HCT116 (cell line): ENCODE measurements at regions not wholly inside any gene's neighbourhood (a gene's known extent, or its start where the extent isn't known, plus 50 kb on each side); places are given as distances from the start of the nearest gene placed in this dataset.

Experiments
- ATAC-seq: fragments of 200-7000 bp; cut with Tn5 transposase; 2 replicates; pipeline ENCODE4 v1.9.1; 2020; ENCODE audit warnings: mild to moderate bottlenecking, moderate library complexity
- BruUV-seq: library from RNA; stranded (reverse); fragments of 400-500 nt; replicated peaks from 2 replicates; lab custom pipeline; 2021; lab: Mats Ljungman, UMichigan
- CTCF ChIA-PET: fragments of 300-600 bp; sonication (Branson Sonifier 250); formaldehyde crosslinking; loops from one replicate; lab custom pipeline; 2021; ENCODE audit warnings: antibody characterized with exemption; lab: Charles Lee
- POLR2A ChIA-PET: fragments of 300-600, 350-600 bp; sonication (Branson Sonifier 250); formaldehyde crosslinking; loops from one replicate; lab custom pipeline; 2021; ENCODE audit warnings: antibody characterized with exemption; lab: Charles Lee
- RAD21 ChIA-PET, 2 experiments: fragments of 300-600 bp; sonication (Branson Sonifier 250); formaldehyde crosslinking; loops; one replicate each; lab custom pipeline; 2023; ENCODE audit warnings: low total read pairs in 2 of 2; ENCODE audit not compliant: uncharacterized antibody in 2 of 2, unreplicated experiment in 2 of 2, low non-redundant PET in 1 of 2; lab: Charles Lee
- DNase-seq: peaks from one replicate; pipeline ENCODE4 v3.0.0-alpha.2; 2010; ENCODE audit warnings: low read depth, low spot score
- H2AFZ ChIP-seq: fragments of 200-600 bp; shearing (Covaris generic), sonication (generic); 2 replicates; pipeline ENCODE4 v1.6.1; 2017; ENCODE audit warnings: low read depth, mixed run types, mixed read lengths, antibody characterized with exemption, low read length; ENCODE audit not compliant: poor library complexity, severe bottlenecking
- H3K27ac ChIP-seq: 2 replicates; pipeline ENCODE4 v1.5.1; 2012; ENCODE audit warnings: low read depth, low read length
- H3K27me3 ChIP-seq: fragments of 200-600 bp; sonication (generic); 2 replicates; pipeline ENCODE4 v1.6.1; 2016; ENCODE audit warnings: mixed run types, low read length, mixed read lengths; ENCODE audit not compliant: insufficient read depth
- H3K36me3 ChIP-seq, 2 experiments: fragments of 200-500 bp in 1 of 2; fragments of 200-600 bp in 1 of 2; sonication (Bioruptor generic) in 1 of 2; sonication (generic) in 1 of 2; 2 replicates each; pipeline versions ENCODE4 v1.5.1 to v1.6.1; 2014 to 2016; ENCODE audit warnings: low read length in 2 of 2, inconsistent platforms in 1 of 2, mixed read lengths in 1 of 2, mixed run types in 1 of 2; ENCODE audit not compliant: insufficient read depth in 2 of 2, control insufficient read depth in 1 of 2
- H3K4me1 ChIP-seq, 2 experiments: fragments of 200-600 bp in 1 of 2; sonication (generic) in 1 of 2; 2 replicates each; pipeline versions ENCODE4 v1.5.1 to v1.6.1; 2012 to 2017; ENCODE audit warnings: low read length in 2 of 2, inconsistent platforms in 1 of 2, mild to moderate bottlenecking in 1 of 2, mixed read lengths in 1 of 2, mixed run types in 1 of 2, moderate library complexity in 1 of 2; ENCODE audit not compliant: insufficient read depth in 2 of 2, control insufficient read depth in 1 of 2
- H3K4me2 ChIP-seq: fragments of 200-600 bp; sonication (generic); 2 replicates; pipeline ENCODE4 v1.6.1; 2017; ENCODE audit warnings: mixed run types, low read length, mixed read lengths
- H3K4me3 ChIP-seq, 2 experiments: fragments of 200-600 bp in 1 of 2; sonication (generic) in 1 of 2; replicated peaks in 1 of 2; 2 replicates each; pipeline ENCODE4 v1.5.1; 2011 to 2016; ENCODE audit warnings: low read length in 2 of 2, control low read depth in 1 of 2, low read depth in 1 of 2, mild to moderate bottlenecking in 1 of 2, mixed read lengths in 1 of 2, mixed run types in 1 of 2
- H3K79me2 ChIP-seq: fragments of 200-600 bp; sonication (generic); 2 replicates; pipeline ENCODE4 v1.6.1; 2017; ENCODE audit warnings: mild to moderate bottlenecking, mixed run types, low read length, moderate library complexity, mixed read lengths; ENCODE audit not compliant: insufficient read depth
- H3K9ac ChIP-seq: fragments of 200-600 bp; sonication (generic); 2 replicates; pipeline ENCODE4 v1.6.1; 2016; ENCODE audit warnings: low read length, mixed read lengths
- H3K9me2 ChIP-seq: fragments of 200-600 bp; sonication (generic), shearing (Covaris generic); 2 replicates; pipeline ENCODE4 v1.6.1; 2017; ENCODE audit warnings: mixed run types, mild to moderate bottlenecking, moderate library complexity; ENCODE audit not compliant: insufficient read depth
- H3K9me3 ChIP-seq, 2 experiments: fragments of 200-500 bp in 1 of 2; fragments of 200-600 bp in 1 of 2; sonication (Bioruptor generic) in 1 of 2; sonication (generic) in 1 of 2; 2 replicates each; pipeline ENCODE4 v1.6.1; 2014 to 2017; ENCODE audit warnings: low read length in 2 of 2, mixed read lengths in 2 of 2, inconsistent platforms in 1 of 2, low read depth in 1 of 2, mild to moderate bottlenecking in 1 of 2, mixed run types in 1 of 2, moderate library complexity in 1 of 2; ENCODE audit not compliant: control insufficient read depth in 1 of 2, insufficient read depth in 1 of 2
- H4K20me1 ChIP-seq: fragments of 200-600 bp; sonication (generic), shearing (Covaris generic); 2 replicates; pipeline ENCODE4 v1.6.1; 2017; ENCODE audit warnings: mixed run types, mild to moderate bottlenecking, moderate library complexity; ENCODE audit not compliant: insufficient read depth
- ATF3 ChIP-seq: IDR thresholded peaks from 2 replicates; pipeline ENCODE4 v1.6.1; 2012
- CTCF ChIP-seq, 3 experiments: fragments of 200-600 bp in 1 of 3; sonication (generic) in 1 of 3; IDR thresholded peaks in 2 of 3; conservative IDR thresholded peaks in 1 of 3; 2 replicates each; pipeline ENCODE4 v1.5.1; 2012 to 2017; ENCODE audit warnings: low read depth in 2 of 3, low read length in 2 of 3, antibody characterized with exemption in 1 of 3, borderline replicate concordance in 1 of 3, control low read depth in 1 of 3, mild to moderate bottlenecking in 1 of 3, mixed read lengths in 1 of 3, mixed run types in 1 of 3, moderate library complexity in 1 of 3; ENCODE audit not compliant: insufficient read depth in 1 of 3
- EGR1 ChIP-seq: IDR thresholded peaks from 2 replicates; pipeline ENCODE4 v1.6.1; 2012; ENCODE audit warnings: low read depth
- ELF1 ChIP-seq: IDR thresholded peaks from 2 replicates; pipeline ENCODE4 v1.6.1; 2012; ENCODE audit warnings: low read depth, borderline replicate concordance
- EZH2phosphoT487 ChIP-seq: fragments of 200-600 bp; IDR thresholded peaks from 2 replicates; pipeline ENCODE4 v1.6.1; 2018; ENCODE audit warnings: antibody characterized with exemption, borderline replicate concordance
- FOSL1 ChIP-seq: IDR thresholded peaks from 2 replicates; pipeline ENCODE4 v1.6.1; 2012; ENCODE audit warnings: low read depth
- JUND ChIP-seq: IDR thresholded peaks from 2 replicates; pipeline ENCODE4 v1.6.1; 2012
- MAX ChIP-seq: IDR thresholded peaks from 2 replicates; pipeline ENCODE4 v1.6.1; 2012
- RAD21 ChIP-seq: IDR thresholded peaks from 2 replicates; pipeline ENCODE4 v1.6.1; 2012; ENCODE audit warnings: low read depth, mild to moderate bottlenecking
- SIN3A ChIP-seq: IDR thresholded peaks from 2 replicates; pipeline ENCODE4 v1.6.1; 2012; ENCODE audit warnings: low read depth
- TCF7L2 ChIP-seq: IDR thresholded peaks from 2 replicates; pipeline ENCODE4 v1.7.0; 2011; ENCODE audit warnings: borderline replicate concordance, inconsistent platforms; ENCODE audit not compliant: insufficient read depth, insufficient read length; ENCODE audit errors: extremely low read depth
- ZBTB33 ChIP-seq: IDR thresholded peaks from 2 replicates; pipeline ENCODE4 v1.6.1; 2011; ENCODE audit warnings: mild to moderate bottlenecking, low read length, moderate library complexity; ENCODE audit not compliant: insufficient replicate concordance; ENCODE audit errors: extremely low read depth
- ZFX ChIP-seq: fragments of 450-650 bp; IDR thresholded peaks from 2 replicates; pipeline ENCODE4 v1.6.1; 2017
- intact Hi-C: fragments of 100-400 bp; cut with micrococcal nuclease; formaldehyde crosslinking; loops from 2 replicates; pipeline ENCODE4 v1.10.0; 2022

- no peak for ATAC-seq
- no peaks in the 10 kb centered on the region for H3K27me3 ChIP-seq
- intact Hi-C loops, result no loop called here
- ChIA-PET CTCF (no interaction called here), POLR2A (no interaction called here), RAD21 (no interaction called here)
- no peaks in the 10 kb centered on the region for H3K9me3 ChIP-seq
- no peak overlapping the region for H3K9ac ChIP-seq
- no peaks in the 10 kb centered on the region for H4K20me1 ChIP-seq
- no peaks in the 10 kb centered on the region for H3K36me3 ChIP-seq
- no peak overlapping the region for H3K4me2 ChIP-seq
- no peaks in the 10 kb centered on the region for H3K79me2 ChIP-seq
- BruUV-seq, result no TSS peak
- H3K4me1 ChIP-seq, result no peaks in the 10 kb centered on the region
- H3K4me3 ChIP-seq, result no peak overlapping the region
- no peak for DNase-seq
- no peak overlapping the region for H3K27ac ChIP-seq
- no peaks in the 10 kb centered on the region for H3K9me2 ChIP-seq
- H2AFZ ChIP-seq, result no peak overlapping the region
- no peak for TF ChIP-seq EZH2phosphoT487
- no peak for TF ChIP-seq RAD21
- no peak for TF ChIP-seq TCF7L2
- no peak for TF ChIP-seq JUND
- TF ChIP-seq, all 23 proteins: peak for 0
These were observed 171.8 kb upstream of the TTC29 start for GRCh38 chr4:147117431-147117830.

GRCh38 chr4:147118528-147118927 lies 172.9 kb upstream of the TTC29 start:
- Histone ChIP-seq H3K4me2 (no peak overlapping the region), H3K4me1 (no peaks in the 10 kb centered on the region), H3K27ac (no peak overlapping the region), H3K9me3 (no peaks in the 10 kb centered on the region), H3K9me2 (no peaks in the 10 kb centered on the region), H4K20me1 (no peaks in the 10 kb centered on the region), H2AFZ (no peak overlapping the region), H3K4me3 (no peak overlapping the region), H3K36me3 (no peaks in the 10 kb centered on the region), H3K27me3 (no peaks in the 10 kb centered on the region), H3K9ac (no peak overlapping the region), H3K79me2 (no peaks in the 10 kb centered on the region)
- ATAC-seq, result no peak
- BruUV-seq, result no TSS peak
- intact Hi-C loops, result no loop called here
- TF ChIP-seq ZFX (no peak), EZH2phosphoT487 (no peak), MAX (no peak), SIN3A (no peak), EGR1 (no peak), ATF3 (no peak), ZBTB33 (no peak), FOSL1 (no peak), CTCF (IDR thresholded peaks at IDR 0.05 in 2 of 3, conservative IDR thresholded peaks at IDR 0.05 in 1 of 3; ENCODE audit: borderline replicate concordance in 1 of 3, insufficient read depth in 1 of 3, low read depth in 2 of 3, low read length in 2 of 3) (no peak), JUND (no peak), ELF1 (no peak), RAD21 (no peak)
- DNase-seq, result no peak
- RAD21 ChIA-PET, result no interaction called here
- POLR2A ChIA-PET, result no interaction called here
- CTCF ChIA-PET, result interaction anchor here (1.0 kb wide), 1 partner anchor 400 kb away, joined by 3 read pairs; no protein-coding TSS in a partner anchor
